Bronchial epithelial cell (primary cell): ENCODE measurements at regions not wholly inside any gene's neighbourhood (a gene's known extent, or its start where the extent isn't known, plus 50 kb on each side); places are given as distances from the start of the nearest gene placed in this dataset.

Experiments
- DNase-seq: peaks from one replicate; pipeline ENCODE4 v3.0.0-alpha.2; 2010; ENCODE audit warnings: low read depth
- FAIRE-seq: peaks from 2 replicates; lab custom pipeline; 2011; peaks lifted over from hg19 to GRCh38; lab: Jason Lieb, UNC
- H3K27me3 ChIP-seq: 2 replicates; pipeline ENCODE4 v1.5.1; 2011; ENCODE audit warnings: low read length; ENCODE audit not compliant: control insufficient read depth, insufficient read depth
- H3K36me3 ChIP-seq: 2 replicates; pipeline ENCODE4 v1.5.1; 2011; ENCODE audit warnings: low read length; ENCODE audit not compliant: control insufficient read depth, insufficient read depth
- H3K4me3 ChIP-seq: 2 replicates; pipeline ENCODE4 v1.5.1; 2011; ENCODE audit warnings: mild to moderate bottlenecking, low read depth, low read length, control low read depth
- CTCF ChIP-seq: IDR thresholded peaks from 2 replicates; pipeline ENCODE4 v1.5.1; 2011; ENCODE audit warnings: mild to moderate bottlenecking, moderate library complexity, low read length, control low read depth, inconsistent platforms; ENCODE audit not compliant: insufficient read depth, severe bottlenecking

DNA sequence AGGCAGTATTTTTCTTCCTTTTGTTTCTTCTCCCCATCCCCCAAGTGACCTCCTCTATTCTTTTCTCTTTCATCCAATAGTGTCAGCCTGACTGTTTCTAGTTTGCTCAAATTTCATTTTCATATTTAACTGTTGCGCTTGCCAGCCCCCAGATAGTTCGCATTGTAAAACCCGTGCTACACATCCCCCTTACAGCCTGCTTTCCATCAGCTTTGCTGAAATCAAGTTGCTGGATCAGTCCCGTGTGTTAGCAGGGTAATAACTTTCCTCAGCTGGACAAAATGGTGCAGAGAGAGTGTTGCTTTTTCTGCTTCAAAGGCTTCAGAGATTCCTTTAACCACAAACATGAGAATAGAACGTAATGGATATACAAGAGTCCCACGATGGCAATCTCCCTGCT lies 180.6 kb upstream of the NPVF start:
- Histone ChIP-seq H3K4me3 (no peak overlapping the region), H3K27me3 (no peaks in the 10 kb centered on the region), H3K36me3 (no peaks in the 10 kb centered on the region)
- DNase-seq (no peak), FAIRE-seq (no peak)
- TF ChIP-seq CTCF = no peak

DNA sequence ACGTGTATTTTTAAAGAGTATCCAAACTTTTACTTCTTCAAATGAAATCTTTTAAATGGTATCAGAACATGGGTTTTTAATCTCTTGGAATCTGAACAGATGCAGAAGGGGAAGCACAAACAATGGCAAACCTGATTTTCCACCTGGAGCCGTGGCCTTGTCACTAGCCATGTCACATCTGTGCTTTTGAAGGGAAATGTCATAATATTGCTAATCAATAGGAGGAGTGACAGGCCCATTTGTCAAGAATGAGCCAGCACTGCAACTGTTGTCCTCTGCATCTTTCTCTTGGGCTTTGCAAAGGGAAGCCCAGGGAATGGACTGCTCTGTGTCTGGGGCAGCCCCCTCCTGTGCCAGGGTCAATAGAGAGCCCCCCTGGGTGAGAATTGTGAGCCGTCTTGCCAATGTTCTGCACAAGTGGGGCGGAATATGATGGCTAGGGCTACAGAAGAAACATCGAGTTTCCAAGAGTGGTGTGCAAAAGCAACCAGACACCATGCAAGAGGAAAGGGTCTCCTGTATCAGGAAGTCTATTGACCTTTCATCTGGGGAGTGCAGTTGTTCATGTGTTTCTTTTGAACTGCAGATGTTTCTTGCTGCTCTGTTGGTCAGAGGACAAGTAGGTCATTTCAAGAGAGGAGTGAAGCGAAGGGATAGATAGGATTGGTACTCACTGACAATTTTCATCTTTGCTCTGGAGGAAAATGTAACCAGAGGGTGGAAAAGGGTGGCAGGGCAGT lies 181.8 kb upstream of the NPVF start:
- H3K27me3 ChIP-seq = no peaks in the 10 kb centered on the region
- no peak overlapping the region for H3K4me3 ChIP-seq
- no peak for TF ChIP-seq CTCF
- FAIRE-seq (no peak), DNase-seq (no peak)
- H3K36me3 ChIP-seq = no peaks in the 10 kb centered on the region

DNA sequence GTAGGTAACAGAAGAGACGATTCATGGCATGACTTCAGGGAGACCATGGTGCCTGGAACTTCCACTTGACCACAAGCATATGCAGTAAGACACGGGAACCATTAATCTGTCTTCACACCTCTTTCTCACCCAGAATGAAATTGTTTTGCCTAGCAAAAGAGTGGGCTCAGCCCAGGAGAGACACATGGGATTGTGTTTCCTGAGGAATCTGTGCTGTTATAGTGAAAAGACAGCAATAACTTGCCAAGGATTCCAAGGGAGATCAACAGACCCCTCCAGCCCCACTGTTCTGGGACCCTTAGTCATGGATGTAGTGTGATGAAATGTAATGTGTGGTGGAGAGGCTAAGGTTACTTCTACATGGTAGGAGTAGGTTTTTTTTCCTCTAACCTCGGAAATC lies 192.5 kb upstream of the NPVF start:
- Histone ChIP-seq H3K4me3 (no peak overlapping the region), H3K27me3 (no peaks in the 10 kb centered on the region), H3K36me3 (no peaks in the 10 kb centered on the region)
- TF ChIP-seq CTCF = no peak
- FAIRE-seq (no peak), DNase-seq (no peak)

- no peak for DNase-seq
- no peak for FAIRE-seq
Observed at GRCh38 chr7:25424113-25424512, 195.8 kb upstream of the NPVF start.

DNA sequence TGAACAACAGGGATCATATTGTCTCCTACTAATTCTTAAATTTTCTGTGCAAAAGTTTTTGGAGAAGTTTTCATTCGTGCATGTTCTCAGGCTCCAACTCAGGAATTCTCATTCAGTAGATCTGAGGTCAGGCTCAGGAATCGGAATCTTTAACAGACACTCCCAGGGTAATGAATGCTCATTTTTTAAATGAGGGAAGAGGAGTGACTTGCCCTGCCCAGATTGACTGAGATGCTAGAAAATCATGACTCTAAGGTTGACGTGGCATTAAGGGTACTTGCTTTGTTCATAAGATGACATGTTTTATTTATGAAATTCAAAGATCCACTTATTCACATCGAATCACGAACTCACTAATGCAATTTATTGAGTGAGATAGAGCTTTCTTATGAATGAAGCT lies 196.6 kb upstream of the NPVF start:
- DNase-seq (no peak), FAIRE-seq (no peak)
- Histone ChIP-seq H3K27me3 (no peaks in the 10 kb centered on the region), H3K36me3 (no peaks in the 10 kb centered on the region), H3K4me3 (no peak overlapping the region)
- TF ChIP-seq CTCF = no peak

More at GRCh38 chr7:25424113-25424512, 195.8 kb upstream of the NPVF start:
- Histone ChIP-seq H3K4me3 (no peak overlapping the region), H3K27me3 (no peaks in the 10 kb centered on the region), H3K36me3 (no peaks in the 10 kb centered on the region)
- TF ChIP-seq CTCF = no peak

DNA sequence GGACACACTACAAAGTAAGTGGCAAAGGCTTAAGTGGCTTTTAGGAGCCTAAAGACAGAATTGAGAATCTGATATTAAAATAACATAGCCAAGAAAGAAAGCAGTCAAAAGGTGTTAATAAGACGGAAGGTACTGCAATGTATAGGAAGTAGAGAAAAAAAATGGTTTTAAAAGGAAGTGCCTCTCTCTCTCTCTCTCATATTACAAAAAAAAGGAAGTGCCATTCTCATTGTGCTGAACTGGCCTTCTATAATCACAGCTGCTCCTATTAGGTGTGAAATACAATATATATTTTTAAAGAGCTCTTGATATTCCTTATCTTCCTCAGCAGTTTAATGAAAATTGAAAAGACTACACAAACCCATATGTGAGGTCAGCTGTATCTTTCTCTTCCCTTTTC lies 199.4 kb upstream of the NPVF start:
- Histone ChIP-seq H3K27me3 (no peaks in the 10 kb centered on the region), H3K36me3 (no peaks in the 10 kb centered on the region), H3K4me3 (no peak overlapping the region)
- DNase-seq (no peak), FAIRE-seq (no peak)
- no peak for TF ChIP-seq CTCF
